SK-N-SH treated with all-trans-retinoic acid at 6 μM for 48 hours (cell line): ENCODE measurements at regions not wholly inside any gene's neighbourhood (a gene's known extent, or its start where the extent isn't known, plus 50 kb on each side); places are given as distances from the start of the nearest gene placed in this dataset.

Experiments used
- ARNTL ChIP-seq: fragments of 450-650 bp; formaldehyde crosslinking; IDR thresholded peaks from 2 replicates; pipeline ENCODE4 v1.5.0; 2020; ENCODE audit warnings: low read depth, mild to moderate bottlenecking, moderate library complexity, borderline replicate concordance
- OSR1 ChIP-seq: fragments of 250-450 bp; sonication (Bioruptor Pico); IDR thresholded peaks from 2 replicates; pipeline ENCODE4 v1.8.0; 2022; ENCODE audit warnings: moderate library complexity, mild to moderate bottlenecking, inconsistent platforms
- RARB ChIP-seq: fragments of 250-450 bp; sonication (Bioruptor Pico); IDR thresholded peaks from 2 replicates; pipeline ENCODE4 v1.8.0; 2021; ENCODE audit warnings: mild to moderate bottlenecking, moderate library complexity
- SNAI2 ChIP-seq: fragments of 250-450 bp; sonication (Bioruptor Pico); IDR thresholded peaks from 2 replicates; pipeline ENCODE4 v1.5.0; 2020; ENCODE audit warnings: mild to moderate bottlenecking, moderate library complexity
- ZFP3 ChIP-seq: fragments of 250-450 bp; sonication (Bioruptor Pico); IDR thresholded peaks from 2 replicates; pipeline ENCODE4 v1.5.0; 2020; ENCODE audit warnings: mild to moderate bottlenecking, moderate library complexity
- ZNF70 ChIP-seq: fragments of 450-650 bp; formaldehyde crosslinking; IDR thresholded peaks from 2 replicates; pipeline ENCODE4 v1.5.0; 2020; ENCODE audit warnings: mild to moderate bottlenecking, moderate library complexity
- TF ChIP-seq, protein P1 (sequence below): fragments of 250-450 bp; sonication (Bioruptor Pico); IDR thresholded peaks from 2 replicates; pipeline ENCODE4 v1.5.1; 2020; ENCODE audit warnings: low read depth, mild to moderate bottlenecking, moderate library complexity

- TF ChIP-seq OSR1 (CRISPR knock-in tag) (no peak), ZFP3 (CRISPR knock-in tag) (no peak), SNAI2 (CRISPR knock-in tag) (peak; percentile 66; the same call in 1 of the 2 replicates), ZNF70 (CRISPR knock-in tag) (no peak), RARB (no peak), ARNTL (no peak)
- TF ChIP-seq, protein P1, sequence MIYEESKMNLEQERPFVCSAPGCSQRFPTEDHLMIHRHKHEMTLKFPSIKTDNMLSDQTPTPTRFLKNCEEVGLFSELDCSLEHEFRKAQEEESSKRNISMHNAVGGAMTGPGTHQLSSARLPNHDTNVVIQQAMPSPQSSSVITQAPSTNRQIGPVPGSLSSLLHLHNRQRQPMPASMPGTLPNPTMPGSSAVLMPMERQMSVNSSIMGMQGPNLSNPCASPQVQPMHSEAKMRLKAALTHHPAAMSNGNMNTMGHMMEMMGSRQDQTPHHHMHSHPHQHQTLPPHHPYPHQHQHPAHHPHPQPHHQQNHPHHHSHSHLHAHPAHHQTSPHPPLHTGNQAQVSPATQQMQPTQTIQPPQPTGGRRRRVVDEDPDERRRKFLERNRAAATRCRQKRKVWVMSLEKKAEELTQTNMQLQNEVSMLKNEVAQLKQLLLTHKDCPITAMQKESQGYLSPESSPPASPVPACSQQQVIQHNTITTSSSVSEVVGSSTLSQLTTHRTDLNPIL (CRISPR knock-in tag) = no peak; the same call in 1 of the 2 replicates
These were observed 222.2 kb upstream of the ATP11B start for GRCh38 chr3:182570946-182571594.
